Prostate gland (tissue), 2 donors: ENCODE measurements at regions not wholly inside any gene's neighbourhood (a gene's known extent, or its start where the extent isn't known, plus 50 kb on each side); places are given as distances from the start of the nearest gene placed in this dataset.

Experiments
- CTCF ChIP-seq, 4 experiments: fragments of 200-600 bp in 2 of 4; fragments of 450-650 bp in 2 of 4; sonication (generic) in 2 of 4; IDR thresholded peaks; 1 replicate in 3 of 4; 2 replicates in 1 of 4; pipeline ENCODE4 v1.5.1; 2016 to 2019; ENCODE audit warnings: antibody characterized with exemption in 4 of 4, mild to moderate bottlenecking in 2 of 4, moderate library complexity in 2 of 4
- POLR2AphosphoS5 ChIP-seq: sonication (generic); formaldehyde crosslinking; IDR thresholded peaks from one replicate; pipeline ENCODE4 v1.6.1; 2017; ENCODE audit warnings: antibody characterized with exemption

GRCh38 chr1:185559151-185559550, 175.0 kb upstream of the HMCN1 start:
- TF ChIP-seq POLR2AphosphoS5, result no peak
- no peak for TF ChIP-seq CTCF (IDR thresholded peaks at IDR 0.05)
